Thoracic aorta (tissue), 2 donors: ENCODE measurements at regions not wholly inside any gene's neighbourhood (a gene's known extent, or its start where the extent isn't known, plus 50 kb on each side); places are given as distances from the start of the nearest gene placed in this dataset.

Experiments
- ATAC-seq: fragments of 150-250 bp; one replicate; pipeline ENCODE4 v1.8.0; 2017; ENCODE audit warnings: low read depth; ENCODE audit not compliant: insufficient number of reproducible peaks, low FRiP score
- DNase-seq: peaks from one replicate; pipeline ENCODE4 v3.0.0-alpha.2; 2020; ENCODE audit warnings: low spot score
- H3K27ac ChIP-seq, 2 donors: fragments of 200-600 bp; sonication (generic); 1 replicate in 1 of 2; 2 replicates in 1 of 2; pipeline ENCODE4 v1.5.1; 2016; ENCODE audit warnings: mild to moderate bottlenecking in 2 of 2, moderate library complexity in 2 of 2
- H3K27me3 ChIP-seq: fragments of 200-600 bp; sonication (generic); replicated peaks from 2 replicates; pipeline ENCODE4 v1.6.0; 2016; ENCODE audit warnings: mild to moderate bottlenecking; ENCODE audit not compliant: insufficient read depth
- H3K36me3 ChIP-seq: fragments of 200-600 bp; sonication (generic); one replicate; pipeline ENCODE4 v1.5.1; 2016
- H3K4me1 ChIP-seq, 2 donors: fragments of 200-600 bp; sonication (generic); 1 replicate in 1 of 2; 2 replicates in 1 of 2; pipeline versions ENCODE4 v1.5.1 to v1.6.0; 2016; ENCODE audit warnings: low read depth in 2 of 2, mild to moderate bottlenecking in 1 of 2; ENCODE audit not compliant: control insufficient read depth in 1 of 2
- H3K4me3 ChIP-seq: fragments of 200-600 bp; sonication (generic); 2 replicates; pipeline ENCODE4 v1.5.1; 2016; ENCODE audit warnings: mild to moderate bottlenecking
- H3K9me3 ChIP-seq: fragments of 200-600 bp; sonication (generic); 2 replicates; pipeline ENCODE4 v1.5.1; 2016
- TF ChIP-seq, protein P1 (sequence below): fragments of 200-600 bp; sonication (generic); IDR thresholded peaks from one replicate; pipeline ENCODE4 v1.5.1; 2019; ENCODE audit warnings: antibody characterized with exemption

DNA sequence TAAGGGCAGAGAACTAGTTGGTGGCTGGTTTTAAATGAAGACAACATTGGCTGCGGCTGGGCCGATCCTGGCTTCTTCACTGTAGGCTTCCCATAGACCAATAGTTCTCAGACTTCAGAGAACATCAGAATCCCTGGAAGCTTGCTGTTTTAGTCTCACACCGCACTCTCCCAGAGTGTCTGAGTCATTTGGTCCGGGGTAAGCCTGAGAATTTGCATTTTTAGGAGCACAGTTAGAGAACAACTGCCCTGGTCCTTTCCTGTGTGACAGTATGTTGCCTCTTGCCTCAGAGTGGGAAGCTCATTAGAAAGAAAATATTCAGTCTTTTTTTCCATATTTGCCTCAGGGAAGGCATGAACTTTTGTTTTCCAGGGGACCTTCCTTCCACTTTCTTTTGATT lies 137.1 kb upstream of the GAREM1 start:
- Histone ChIP-seq H3K27me3 (no peaks in the 10 kb centered on the region), H3K4me1 (peaks cover 3 to 13% of the 10 kb centered on the region in 2 donors), H3K27ac (no peak overlapping the region), H3K4me3 (no peak overlapping the region), H3K36me3 (no peaks in the 10 kb centered on the region), H3K9me3 (no peaks in the 10 kb centered on the region)
- TF ChIP-seq, protein P1, sequence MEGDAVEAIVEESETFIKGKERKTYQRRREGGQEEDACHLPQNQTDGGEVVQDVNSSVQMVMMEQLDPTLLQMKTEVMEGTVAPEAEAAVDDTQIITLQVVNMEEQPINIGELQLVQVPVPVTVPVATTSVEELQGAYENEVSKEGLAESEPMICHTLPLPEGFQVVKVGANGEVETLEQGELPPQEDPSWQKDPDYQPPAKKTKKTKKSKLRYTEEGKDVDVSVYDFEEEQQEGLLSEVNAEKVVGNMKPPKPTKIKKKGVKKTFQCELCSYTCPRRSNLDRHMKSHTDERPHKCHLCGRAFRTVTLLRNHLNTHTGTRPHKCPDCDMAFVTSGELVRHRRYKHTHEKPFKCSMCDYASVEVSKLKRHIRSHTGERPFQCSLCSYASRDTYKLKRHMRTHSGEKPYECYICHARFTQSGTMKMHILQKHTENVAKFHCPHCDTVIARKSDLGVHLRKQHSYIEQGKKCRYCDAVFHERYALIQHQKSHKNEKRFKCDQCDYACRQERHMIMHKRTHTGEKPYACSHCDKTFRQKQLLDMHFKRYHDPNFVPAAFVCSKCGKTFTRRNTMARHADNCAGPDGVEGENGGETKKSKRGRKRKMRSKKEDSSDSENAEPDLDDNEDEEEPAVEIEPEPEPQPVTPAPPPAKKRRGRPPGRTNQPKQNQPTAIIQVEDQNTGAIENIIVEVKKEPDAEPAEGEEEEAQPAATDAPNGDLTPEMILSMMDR: no peak
- DNase-seq (no peak), ATAC-seq (no peak)

DNA sequence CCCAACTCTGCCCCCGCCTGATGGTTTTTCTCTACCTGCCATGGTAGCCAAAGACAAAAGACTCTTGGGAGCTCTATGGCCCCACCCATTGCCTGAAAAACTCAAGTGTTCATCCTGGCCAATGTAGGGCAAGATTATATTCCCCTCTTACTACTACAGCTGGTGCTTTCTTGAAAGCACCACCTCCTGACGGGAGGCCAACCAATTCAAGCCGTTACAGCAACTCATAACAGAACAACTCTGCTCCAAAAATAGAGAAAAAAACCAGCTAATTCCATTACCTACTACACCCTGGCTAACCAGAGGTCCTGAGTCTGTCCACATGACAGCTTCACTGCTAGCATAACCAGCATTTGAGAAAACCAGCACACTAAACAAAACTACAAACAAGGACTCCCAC lies 127.5 kb upstream of the GAREM1 start:
- Histone ChIP-seq H3K9me3 (no peaks in the 10 kb centered on the region), H3K27ac (no peak overlapping the region), H3K36me3 (no peaks in the 10 kb centered on the region), H3K4me1 (no peaks in the 10 kb centered on the region), H3K27me3 (no peaks in the 10 kb centered on the region), H3K4me3 (no peak overlapping the region)
- TF ChIP-seq, protein P1: no peak
- DNase-seq (no peak), ATAC-seq (no peak)

DNA sequence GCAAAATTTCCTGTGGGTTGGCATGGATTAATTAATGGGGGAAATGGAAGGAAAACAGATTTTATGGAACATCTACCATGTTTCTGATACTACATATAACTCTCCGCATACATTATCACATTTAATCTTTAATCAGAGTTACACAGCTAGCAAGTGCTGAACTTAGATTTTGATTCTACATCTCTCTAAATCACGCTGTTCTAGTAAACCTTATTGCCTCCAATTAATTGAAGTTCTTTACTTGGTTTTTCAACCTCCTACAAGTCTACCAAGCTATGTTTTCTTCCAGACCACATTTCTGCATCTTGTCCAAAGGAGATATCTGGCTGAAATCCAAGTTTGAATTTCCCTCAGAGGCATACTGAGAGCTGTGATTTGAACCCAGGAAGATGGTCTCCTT lies 125.8 kb upstream of the GAREM1 start:
- Histone ChIP-seq H3K9me3 (no peaks in the 10 kb centered on the region), H3K36me3 (no peaks in the 10 kb centered on the region), H3K27me3 (no peaks in the 10 kb centered on the region), H3K4me1 (no peaks in the 10 kb centered on the region), H3K4me3 (no peak overlapping the region), H3K27ac (no peak overlapping the region)
- DNase-seq: no peak
- TF ChIP-seq, protein P1: no peak
- no peak for ATAC-seq

DNA sequence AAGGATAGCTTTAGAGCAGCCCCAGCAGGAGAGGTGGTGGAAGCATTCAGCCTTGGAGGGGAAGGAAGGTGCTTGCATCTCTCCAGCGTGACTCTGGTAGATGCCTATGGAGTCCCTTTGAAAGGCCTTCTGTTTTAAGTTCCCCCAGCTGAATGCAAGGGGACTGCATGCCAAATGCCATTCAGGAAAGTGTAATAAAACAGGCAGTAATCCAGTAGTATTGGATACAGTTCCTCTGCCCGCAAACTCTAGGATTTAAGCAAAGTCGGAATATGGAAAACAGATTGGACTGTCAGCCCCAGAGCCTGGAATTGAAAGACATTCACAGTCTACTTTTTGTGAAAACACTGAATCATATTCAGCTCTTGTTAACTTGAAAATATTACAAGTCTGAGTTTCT lies 125.2 kb upstream of the GAREM1 start:
- Histone ChIP-seq H3K27ac (no peak overlapping the region), H3K27me3 (no peaks in the 10 kb centered on the region), H3K4me3 (no peak overlapping the region), H3K36me3 (no peaks in the 10 kb centered on the region), H3K9me3 (no peaks in the 10 kb centered on the region), H3K4me1 (no peaks in the 10 kb centered on the region)
- TF ChIP-seq, protein P1: no peak
- DNase-seq (no peak), ATAC-seq (no peak)

DNA sequence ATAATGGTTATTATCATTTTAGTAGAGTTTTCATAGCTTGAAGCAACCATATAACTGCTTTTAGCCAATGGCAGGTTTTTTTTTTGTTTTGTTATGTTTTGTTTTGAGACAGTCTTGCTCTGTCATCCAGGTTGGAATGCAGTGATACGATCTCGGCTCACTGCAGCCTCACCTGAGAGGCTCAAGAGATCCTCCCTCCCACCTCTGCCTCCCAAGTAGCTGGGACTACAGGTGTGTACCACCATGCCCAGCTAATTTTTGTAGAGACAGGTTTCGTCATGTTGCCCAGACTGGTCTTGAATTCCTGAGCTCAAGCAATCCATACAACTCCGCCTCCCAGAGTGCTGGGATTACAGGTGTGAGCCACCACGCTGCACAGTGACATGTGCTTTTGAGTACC lies 117.5 kb upstream of the GAREM1 start:
- no peak overlapping the region for H3K4me3 ChIP-seq
- H3K27me3 ChIP-seq: no peaks in the 10 kb centered on the region
- TF ChIP-seq, protein P1: no peak
- H3K36me3 ChIP-seq: no peaks in the 10 kb centered on the region
- no peaks in the 10 kb centered on the region for H3K4me1 ChIP-seq
- H3K27ac ChIP-seq: no peak overlapping the region
- H3K9me3 ChIP-seq: no peaks in the 10 kb centered on the region
- no peak for DNase-seq
- ATAC-seq: no peak
